H9 (cell line): ENCODE measurements at regions not wholly inside any gene's neighbourhood (a gene's known extent, or its start where the extent isn't known, plus 50 kb on each side); places are given as distances from the start of the nearest gene placed in this dataset.

Experiments
- DNase-seq: peaks from one replicate; pipeline ENCODE4 v3.0.0-alpha.2; 2017
- H2AFZ ChIP-seq: one replicate; pipeline ENCODE4 v1.6.1; 2013; ENCODE audit warnings: mild to moderate bottlenecking, low read length, control low read depth, moderate library complexity
- H2AK5ac ChIP-seq: 2 replicates; pipeline ENCODE4 v1.6.1; 2013; ENCODE audit warnings: low read length, control low read depth, mixed read lengths; ENCODE audit not compliant: insufficient read length
- H2BK120ac ChIP-seq: one replicate; pipeline ENCODE4 v1.6.1; 2013; ENCODE audit warnings: low read depth, mild to moderate bottlenecking, low read length, control low read depth, inconsistent platforms; ENCODE audit not compliant: poor library complexity, severe bottlenecking
- H2BK12ac ChIP-seq: 2 replicates; pipeline ENCODE4 v1.6.1; 2013; ENCODE audit warnings: low read length, control low read depth, mixed read lengths, low read depth; ENCODE audit not compliant: insufficient read length
- H2BK15ac ChIP-seq: 2 replicates; pipeline ENCODE4 v1.6.1; 2013; ENCODE audit warnings: low read depth, low read length, control low read depth
- H2BK20ac ChIP-seq: one replicate; pipeline ENCODE4 v1.6.1; 2013; ENCODE audit warnings: low read depth, mild to moderate bottlenecking, low read length, control low read depth, inconsistent platforms; ENCODE audit not compliant: poor library complexity, severe bottlenecking
- H2BK5ac ChIP-seq: 2 replicates; pipeline ENCODE4 v1.6.1; 2013; ENCODE audit warnings: low read length, control low read depth, mixed read lengths; ENCODE audit not compliant: insufficient read length
- H3K14ac ChIP-seq: 2 replicates; pipeline ENCODE4 v1.6.1; 2013; ENCODE audit warnings: low read length, control low read depth; ENCODE audit not compliant: insufficient read depth
- H3K18ac ChIP-seq: 2 replicates; pipeline ENCODE4 v1.6.1; 2013; ENCODE audit warnings: low read depth, mild to moderate bottlenecking, mixed read lengths, low read length, control low read depth; ENCODE audit not compliant: insufficient read length
- H3K23ac ChIP-seq: 2 replicates; pipeline ENCODE4 v1.6.1; 2013; ENCODE audit warnings: low read length, control low read depth, mixed read lengths, low read depth; ENCODE audit not compliant: insufficient read length
- H3K23me2 ChIP-seq: 2 replicates; pipeline ENCODE4 v1.6.1; 2013; ENCODE audit warnings: low read depth, mild to moderate bottlenecking, mixed read lengths, low read length, control low read depth; ENCODE audit not compliant: insufficient read length, poor library complexity, severe bottlenecking
- H3K27ac ChIP-seq: 2 replicates; pipeline ENCODE4 v1.5.1; 2013; ENCODE audit warnings: low read length, control low read depth, mixed read lengths, low read depth; ENCODE audit not compliant: insufficient read length
- H3K27me3 ChIP-seq: 2 replicates; pipeline ENCODE4 v1.6.1; 2013; ENCODE audit warnings: low read length, control low read depth, inconsistent platforms; ENCODE audit not compliant: insufficient read depth
- H3K4ac ChIP-seq: 2 replicates; pipeline ENCODE4 v1.6.1; 2013; ENCODE audit warnings: low read depth, mild to moderate bottlenecking, control low read depth, inconsistent platforms, low read length, moderate library complexity
- H3K4me1 ChIP-seq: 2 replicates; pipeline ENCODE4 v1.6.1; 2013; ENCODE audit warnings: low read length, control low read depth, inconsistent platforms; ENCODE audit not compliant: insufficient read depth
- H3K4me2 ChIP-seq: 2 replicates; pipeline ENCODE4 v1.6.1; 2013; ENCODE audit warnings: low read length, control low read depth, mixed read lengths; ENCODE audit not compliant: insufficient read length, insufficient read depth
- H3K56ac ChIP-seq: 2 replicates; pipeline ENCODE4 v1.6.1; 2013; ENCODE audit warnings: low read depth, mild to moderate bottlenecking, mixed read lengths, low read length, control low read depth; ENCODE audit not compliant: insufficient read length
- H3K79me1 ChIP-seq: 2 replicates; pipeline ENCODE4 v1.6.1; 2013; ENCODE audit warnings: low read depth, mild to moderate bottlenecking, moderate library complexity, low read length, control low read depth, inconsistent platforms; ENCODE audit not compliant: insufficient read depth, poor library complexity, severe bottlenecking
- H3K79me2 ChIP-seq: 2 replicates; pipeline ENCODE4 v1.6.1; 2013; ENCODE audit warnings: low read length, control low read depth, inconsistent platforms; ENCODE audit not compliant: insufficient read depth
- H3K9ac ChIP-seq: 2 replicates; pipeline ENCODE4 v1.6.1; 2013; ENCODE audit warnings: low read length, control low read depth, mixed read lengths; ENCODE audit not compliant: insufficient read length; ENCODE audit errors: extremely low read depth
- H3K9me3 ChIP-seq: one replicate; pipeline ENCODE4 v1.6.1; 2013; ENCODE audit warnings: low read depth, low read length, inconsistent platforms; ENCODE audit not compliant: control insufficient read depth
- H3T11ph ChIP-seq: one replicate; pipeline ENCODE4 v1.6.1; 2013; ENCODE audit warnings: mild to moderate bottlenecking, low read length, control low read depth, inconsistent platforms
- H4K20me1 ChIP-seq: one replicate; pipeline ENCODE4 v1.6.1; 2013; ENCODE audit not compliant: control insufficient read depth, insufficient read length, insufficient read depth
- H4K5ac ChIP-seq: 2 replicates; pipeline ENCODE4 v1.6.1; 2013; ENCODE audit warnings: low read depth, mild to moderate bottlenecking, mixed read lengths, low read length, control low read depth; ENCODE audit not compliant: insufficient read length
- H4K8ac ChIP-seq: replicated peaks from 2 replicates; pipeline ENCODE4 v1.6.1; 2013; ENCODE audit warnings: low read length, control low read depth, mixed read lengths, low read depth; ENCODE audit not compliant: insufficient read length
- H4K91ac ChIP-seq: 2 replicates; pipeline ENCODE4 v1.6.1; 2013; ENCODE audit warnings: low read depth, mild to moderate bottlenecking, moderate library complexity, mixed read lengths, low read length, control low read depth; ENCODE audit not compliant: insufficient read length
- H3K27ac Mint-ChIP-seq, 3 experiments: 2 replicates in 2 of 3; 3 replicates in 1 of 3; pipeline ENCODE4 v1.8.0; 2020 to 2021; ENCODE audit warnings: mixed read lengths in 3 of 3, mild to moderate bottlenecking in 1 of 3, moderate library complexity in 1 of 3
- H3K27me3 Mint-ChIP-seq: 2 replicates; pipeline ENCODE4 v1.8.0; 2021; ENCODE audit warnings: low read depth, mild to moderate bottlenecking, moderate library complexity, mixed read lengths
- H3K36me3 Mint-ChIP-seq, 3 experiments: 2 replicates in 2 of 3; 3 replicates in 1 of 3; pipeline ENCODE4 v1.8.0; 2020 to 2021; ENCODE audit warnings: low read depth in 3 of 3, mixed read lengths in 3 of 3; ENCODE audit not compliant: insufficient read depth in 1 of 3
- H3K4me1 Mint-ChIP-seq, 2 experiments: 2 replicates each; pipeline ENCODE4 v1.8.0; 2020; ENCODE audit warnings: mixed read lengths in 2 of 2
- H3K4me3 Mint-ChIP-seq, 2 experiments: 2 replicates in 1 of 2; 3 replicates in 1 of 2; pipeline ENCODE4 v1.8.0; 2020 to 2021; ENCODE audit warnings: mild to moderate bottlenecking in 2 of 2, mixed read lengths in 2 of 2, moderate library complexity in 1 of 2
- H3K9me3 Mint-ChIP-seq, 2 experiments: 2 replicates in 1 of 2; 3 replicates in 1 of 2; pipeline ENCODE4 v1.8.0; 2020; ENCODE audit warnings: mild to moderate bottlenecking in 2 of 2, mixed read lengths in 2 of 2, moderate library complexity in 1 of 2
- CTCF ChIP-seq: fragments of 200-600 bp; sonication (generic); conservative IDR thresholded peaks from 3 replicates; pipeline ENCODE4 v1.8.0; 2021; ENCODE audit warnings: antibody characterized with exemption, mild to moderate bottlenecking
- WGBS: extraction: QIAGEN DNeasy Blood & Tissue Kit; methylation state at CpG from one replicate; pipeline ENCODE4 v1.1.7; 2013; ENCODE audit warnings: missing lambda C conversion rate, low lambda C conversion rate, mixed read lengths; ENCODE audit not compliant: insufficient read length; ENCODE audit errors: extremely low coverage; 5-methylcytosine and 5-hydroxymethylcytosine counted together

- Histone ChIP-seq H3K14ac (no peak overlapping the region), H3K23ac (no peak overlapping the region), H2BK5ac (no peak overlapping the region), H4K8ac (no peak overlapping the region), H2AK5ac (no peak overlapping the region), H3K79me2 (no peaks in the 10 kb centered on the region), H3K4ac (no peak overlapping the region), H3K4me2 (no peak overlapping the region), H3T11ph (no peak overlapping the region), H4K91ac (no peak overlapping the region), H3K56ac (no peak overlapping the region), H3K23me2 (no peaks in the 10 kb centered on the region), H3K27ac (no peak overlapping the region), H4K5ac (no peak overlapping the region), H2BK12ac (no peak overlapping the region), H2BK120ac (no peak overlapping the region), H3K9me3 (no peaks in the 10 kb centered on the region), H4K20me1 (no peaks in the 10 kb centered on the region), H3K9ac (no peak overlapping the region), H3K79me1 (no peaks in the 10 kb centered on the region), H3K27me3 (no peaks in the 10 kb centered on the region), H2BK15ac (no peak overlapping the region), H3K4me1 (no peaks in the 10 kb centered on the region), H2BK20ac (no peak overlapping the region), H3K18ac (no peak overlapping the region), H2AFZ (no peak overlapping the region)
- WGBS = no CpG with 5 or more reads among the region's 1 CpG
- H3K4me3 Mint-ChIP-seq = no peak overlapping the region
- DNase-seq = no peak
- peaks cover 0 to 3% of the 10 kb centered on the region in 2 experiments; a peak in 2 of 4 replicates for H3K4me1 Mint-ChIP-seq
- no peak for TF ChIP-seq CTCF
- no peaks in the 10 kb centered on the region for H3K27me3 Mint-ChIP-seq
- H3K9me3 Mint-ChIP-seq = no peaks in the 10 kb centered on the region
- peaks cover 0 to 4% (median 0%) of the 10 kb centered on the region in 3 experiments; a peak in 1 of 7 replicates for H3K36me3 Mint-ChIP-seq
- no peak overlapping the region for H3K27ac Mint-ChIP-seq
Measured at GRCh38 chr12:85626001-85626783, 210.0 kb downstream of the RASSF9 start.
